Globus pallidus (tissue), 1 donor: ENCODE measurements at regions not wholly inside any gene's neighbourhood (a gene's known extent, or its start where the extent isn't known, plus 50 kb on each side); places are given as distances from the start of the nearest gene placed in this dataset.
"Not testable (repeated sequence)": the region's sequence is repeated elsewhere in the genome, so short reads cannot be mapped to it uniquely, and the experiment has no call there.

ENCODE experiments used
- DNase-seq: peaks from one replicate; pipeline ENCODE4 v3.0.0-alpha.2; 2015; ENCODE audit warnings: low spot score

DNA sequence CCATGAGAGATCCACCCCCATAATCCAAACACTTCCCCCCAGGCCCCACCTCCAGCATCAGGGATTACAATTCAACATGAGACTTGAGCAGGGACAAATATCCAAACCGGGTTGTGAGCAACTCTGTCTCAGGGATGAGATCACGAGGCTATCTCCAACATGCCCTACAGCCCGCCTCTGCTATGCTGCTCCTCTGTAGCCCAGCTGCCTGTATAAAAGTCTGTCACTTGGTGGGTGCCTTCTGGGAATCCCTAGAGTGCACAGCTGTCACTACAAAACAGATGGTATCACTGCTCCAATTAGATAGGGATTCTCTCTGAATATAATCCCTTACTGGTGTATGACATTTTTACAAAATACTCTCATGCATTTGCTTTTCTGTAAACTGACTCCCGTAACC is 114.9 kb upstream of the NANOS1 start:
- DNase-seq: no peak

DNA sequence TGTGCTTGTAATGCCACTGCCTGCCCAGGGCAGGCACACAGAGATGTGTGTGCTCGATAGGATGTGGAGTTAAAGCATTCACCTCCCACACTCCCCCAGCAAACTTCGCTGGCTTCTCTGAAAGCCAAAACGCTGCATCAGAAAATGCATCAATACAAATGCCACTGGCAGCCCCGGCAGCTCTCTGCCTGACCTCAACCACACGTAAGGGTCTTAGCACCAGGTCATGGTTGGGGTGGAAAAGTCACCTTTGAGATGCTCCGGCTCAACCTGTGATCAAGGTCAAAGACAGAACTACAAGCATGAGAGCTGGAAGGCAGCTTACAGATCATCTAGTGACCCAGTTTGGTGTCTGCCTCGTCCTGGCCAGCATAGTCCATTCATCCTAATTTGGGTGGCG is 114.4 kb upstream of the NANOS1 start:
- DNase-seq: no peak

DNA sequence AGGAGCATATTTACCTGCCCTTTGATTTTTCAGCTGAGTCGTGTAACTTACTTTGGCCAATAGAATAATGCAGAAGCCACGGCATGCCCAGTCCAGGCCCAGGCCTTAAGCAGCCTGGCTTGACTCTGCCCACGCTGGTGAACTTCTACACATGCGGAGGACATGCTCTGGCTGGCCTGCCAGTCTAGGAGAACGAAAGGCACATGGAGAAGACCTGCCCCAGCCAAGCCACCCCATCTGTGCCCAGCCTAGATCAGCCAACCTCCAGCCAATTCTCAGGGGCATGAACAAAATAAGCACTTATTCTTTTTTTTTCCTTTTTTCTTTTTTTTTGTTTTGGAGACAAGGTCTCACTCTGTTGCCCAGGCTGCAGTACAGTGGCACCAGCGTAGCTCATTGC is 112.7 kb upstream of the NANOS1 start:
- no peak for DNase-seq

DNA sequence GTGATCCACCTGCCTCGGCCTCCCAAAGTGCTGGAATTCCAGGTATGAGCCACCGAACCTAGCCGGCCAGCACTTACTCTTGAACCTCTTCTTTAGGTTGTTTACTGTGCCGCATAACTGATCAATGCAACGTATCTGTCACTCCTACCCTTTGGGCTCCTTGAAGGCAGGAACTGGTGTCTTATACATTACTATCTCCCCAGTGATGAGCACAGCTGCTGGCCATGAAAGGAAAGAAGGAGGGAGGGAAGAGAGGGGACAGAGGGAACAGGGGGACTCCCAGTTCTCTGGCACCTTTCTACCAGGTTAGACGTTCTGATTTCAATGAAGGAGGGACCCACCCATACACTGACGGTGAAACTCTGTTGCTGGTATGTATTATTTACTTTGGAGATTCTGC is 111.8 kb upstream of the NANOS1 start:
- no peak for DNase-seq

DNA sequence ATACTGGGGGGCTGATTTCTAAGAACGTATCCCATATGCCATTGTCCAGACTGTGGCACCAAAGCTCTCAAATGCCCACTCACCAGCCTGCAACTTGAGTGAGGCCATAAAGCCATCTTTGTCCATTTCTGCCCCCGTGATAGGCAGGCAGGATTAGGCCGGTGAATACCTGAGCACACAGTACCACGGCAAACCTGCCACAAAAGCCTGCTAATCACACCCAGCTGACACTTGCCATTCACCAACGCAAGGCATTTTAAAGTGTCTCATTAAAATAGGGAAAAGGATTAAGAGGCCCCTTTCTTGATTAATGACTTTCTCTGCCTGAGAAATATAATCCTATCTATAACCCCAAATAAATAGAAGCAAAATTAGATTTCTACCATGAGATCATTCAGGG is 111.4 kb upstream of the NANOS1 start:
- no peak for DNase-seq

DNA sequence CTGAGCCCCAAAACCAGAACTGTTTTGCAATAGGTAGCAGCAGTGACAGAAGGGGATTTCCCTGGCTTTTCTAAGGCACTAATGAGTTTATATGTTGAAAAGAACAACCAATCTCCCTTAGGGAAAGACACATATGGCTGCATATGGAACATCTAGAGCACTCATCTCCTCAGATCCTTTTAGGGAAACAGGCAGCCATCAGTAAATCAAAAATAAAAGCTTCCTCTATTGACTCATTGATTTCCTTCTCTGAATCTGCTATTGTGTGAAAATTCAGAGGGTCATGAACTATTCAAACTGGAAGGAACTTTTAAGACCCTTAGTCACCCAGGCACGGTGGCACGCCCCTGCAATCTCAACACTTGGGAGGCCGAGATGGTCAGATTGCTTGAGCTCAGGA is 110.9 kb upstream of the NANOS1 start:
- no peak for DNase-seq

DNA sequence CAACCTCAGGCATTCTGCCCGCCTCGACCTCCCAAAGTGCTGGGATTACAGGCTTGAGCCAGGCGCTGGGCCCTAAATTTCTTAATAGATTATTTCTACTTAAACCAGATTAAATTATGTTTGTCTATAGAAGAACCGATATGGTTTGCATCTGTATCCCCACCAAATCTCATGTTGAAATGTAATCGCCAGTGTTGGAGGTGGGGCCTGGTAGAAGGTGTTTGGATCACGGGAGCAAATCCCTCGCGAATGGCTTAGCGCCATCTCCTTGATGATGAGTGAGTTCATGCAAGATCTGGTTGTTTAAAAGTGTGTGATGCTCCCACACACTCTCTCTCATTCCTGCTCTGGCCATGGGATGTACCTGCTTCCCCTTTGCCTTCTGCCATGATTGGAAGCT is 109.3 kb upstream of the NANOS1 start:
- DNase-seq: no peak

DNA sequence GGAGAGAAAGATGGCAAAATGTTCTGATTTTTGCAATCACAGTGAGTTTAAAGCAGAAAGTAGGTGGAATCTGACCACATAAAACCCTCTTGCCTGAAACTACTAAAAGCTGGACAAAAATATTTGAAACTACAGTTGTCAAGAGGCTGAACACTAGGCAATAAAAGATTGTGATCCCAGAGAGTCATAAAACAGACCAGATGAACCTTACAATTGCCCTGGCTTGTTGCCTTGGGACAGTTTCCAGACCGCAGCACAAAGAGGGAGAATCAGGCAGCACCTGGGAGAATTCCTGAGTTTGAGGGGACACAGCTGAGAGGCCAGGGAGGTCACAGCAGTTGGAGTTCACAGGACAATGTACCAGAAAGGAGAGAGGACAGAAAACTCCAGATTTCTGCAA is 107.3 kb upstream of the NANOS1 start:
- DNase-seq: no peak

DNA sequence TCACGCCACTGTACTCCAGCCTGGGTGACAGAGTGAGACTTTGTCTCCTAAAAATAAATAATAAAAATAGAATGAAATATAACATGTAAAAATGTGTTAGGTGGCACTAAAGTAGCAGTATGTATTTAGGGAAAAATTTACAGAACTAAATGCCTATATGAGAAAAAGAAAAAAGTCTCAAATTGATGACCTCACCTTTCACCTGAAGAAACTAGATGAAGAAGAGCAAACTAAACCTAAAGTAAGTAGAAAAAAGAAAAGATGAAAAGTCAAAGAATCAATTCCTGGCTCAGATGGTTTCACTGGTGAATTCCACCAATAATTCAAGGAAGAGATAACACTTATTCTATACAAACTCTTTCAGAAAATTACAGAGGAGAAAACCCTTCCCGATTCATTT is 106.5 kb upstream of the NANOS1 start:
- DNase-seq: no peak

DNA sequence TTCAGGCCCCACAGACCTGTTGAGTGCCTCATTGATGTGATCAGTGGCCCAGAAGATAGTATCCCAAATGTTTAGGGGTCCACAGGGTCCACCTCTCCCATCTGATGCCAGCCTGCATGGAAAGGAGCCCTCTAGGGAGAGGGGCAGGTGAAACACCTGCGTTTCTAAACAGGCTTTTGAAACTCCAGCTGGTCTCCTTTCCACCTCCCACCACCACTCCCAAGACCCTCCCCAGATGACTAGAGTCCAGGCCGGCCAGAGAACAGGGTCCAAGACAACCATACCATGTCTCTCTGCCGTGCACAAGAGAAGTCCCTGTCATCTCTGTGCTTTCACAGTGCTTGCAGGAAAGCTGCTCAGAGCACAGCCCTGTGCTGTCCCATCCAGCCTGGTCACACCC is 105.0 kb upstream of the NANOS1 start:
- no peak for DNase-seq

DNA sequence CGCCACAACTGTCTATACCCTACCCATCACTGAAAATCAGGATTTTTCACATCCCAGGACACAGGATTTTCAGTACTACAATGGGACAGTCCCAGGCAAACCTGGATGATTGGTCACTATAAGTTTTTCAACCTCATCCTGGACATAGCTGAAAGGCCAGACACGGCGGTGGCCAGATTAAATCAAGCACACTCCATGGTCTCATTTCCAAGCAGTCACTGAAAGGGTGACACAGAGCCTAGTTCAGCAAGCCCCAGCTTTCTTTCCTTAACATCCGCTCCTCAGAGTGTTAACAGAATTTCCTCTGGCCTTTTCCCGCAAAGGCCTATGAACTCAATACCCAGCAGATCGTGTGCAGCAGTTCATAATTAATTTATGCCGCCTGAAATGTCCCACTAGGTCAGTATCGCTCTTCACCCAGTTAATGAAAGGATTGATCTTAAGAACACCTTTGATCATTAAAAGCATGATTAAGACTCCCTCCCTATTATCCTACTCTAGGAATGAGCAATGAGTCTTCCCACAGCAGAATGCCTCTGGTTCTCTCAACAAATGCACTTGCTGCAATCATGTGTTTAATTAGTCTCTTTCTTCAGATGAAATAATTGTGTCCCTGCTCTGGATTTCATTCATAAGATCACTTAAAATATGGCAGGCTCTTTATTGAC is 104.0 kb upstream of the NANOS1 start:
- DNase-seq: no peak

DNA sequence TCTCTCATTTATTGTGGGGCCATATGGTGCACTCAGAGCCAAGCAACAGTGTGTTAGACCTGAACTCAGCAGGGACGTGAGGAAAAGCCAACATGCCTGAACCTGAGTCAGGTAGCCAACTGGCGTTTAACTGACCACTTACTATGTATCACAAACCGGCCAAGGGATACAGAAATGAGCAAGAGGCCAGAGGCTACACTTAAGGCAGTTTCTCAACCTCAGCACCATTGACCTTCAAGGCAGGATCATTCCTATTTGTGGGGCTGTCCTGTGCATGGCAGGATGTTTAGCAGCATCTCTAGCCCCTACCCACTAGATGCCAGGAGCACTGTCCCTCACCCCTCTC is 103.5 kb upstream of the NANOS1 start:
- DNase-seq: no peak

DNA sequence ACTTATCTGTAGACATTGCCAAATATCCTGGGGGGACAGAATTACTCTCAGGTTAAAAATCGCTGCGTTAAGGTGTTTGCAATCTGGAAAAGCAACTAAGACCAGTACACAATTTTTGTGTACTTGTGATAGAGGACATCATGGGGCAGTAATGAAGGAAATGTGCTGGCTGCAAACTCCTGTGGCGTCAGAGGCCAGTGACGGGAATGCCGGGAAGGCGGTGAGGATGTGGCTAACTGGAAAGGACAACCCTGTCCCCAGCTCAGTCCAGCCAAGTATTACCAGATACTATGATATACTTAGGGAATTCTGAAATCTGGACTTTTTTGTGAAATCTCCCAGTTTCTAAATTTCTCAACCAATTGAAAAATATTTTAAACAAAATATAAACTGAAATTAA is 103.1 kb upstream of the NANOS1 start:
- no peak for DNase-seq

DNA sequence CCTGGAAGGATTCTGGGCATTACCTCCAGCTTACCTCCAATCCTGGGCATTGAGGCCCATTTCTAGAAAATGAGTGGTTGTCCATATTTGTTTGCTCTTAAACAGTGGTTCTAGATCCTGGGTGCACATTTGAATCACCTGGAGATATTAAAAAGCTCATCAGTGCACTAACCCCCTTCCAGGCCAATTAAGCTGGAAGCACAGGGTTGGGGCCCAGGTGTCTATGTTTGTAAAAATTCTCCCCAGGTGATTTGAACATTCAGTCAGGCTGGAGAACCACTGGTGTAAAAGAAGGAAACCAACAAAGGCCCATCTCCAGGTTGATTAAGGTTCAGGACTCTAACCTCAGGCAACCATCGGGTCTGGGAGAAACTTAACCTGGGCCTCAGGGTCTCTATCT is 102.6 kb upstream of the NANOS1 start:
- DNase-seq: no peak

DNA sequence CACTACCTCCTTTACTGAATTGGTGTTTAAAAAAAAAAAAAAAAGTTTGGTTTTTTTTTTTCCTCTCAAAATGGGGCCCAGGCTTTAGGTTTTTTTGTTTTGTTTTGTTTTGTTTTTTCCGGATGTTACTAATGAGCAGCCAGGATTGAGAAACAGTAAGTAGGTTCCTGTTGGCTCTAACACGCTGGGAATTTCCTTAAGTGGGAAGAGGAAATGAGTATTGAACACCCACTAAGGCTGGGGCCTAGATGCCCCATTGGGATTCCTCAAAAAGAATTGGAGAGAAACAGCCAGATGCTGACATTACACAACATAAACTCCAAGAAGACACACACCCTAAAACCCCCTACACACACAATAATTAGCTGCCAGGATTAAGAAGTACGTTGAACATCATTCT is 102.2 kb upstream of the NANOS1 start:
- no peak for DNase-seq

DNA sequence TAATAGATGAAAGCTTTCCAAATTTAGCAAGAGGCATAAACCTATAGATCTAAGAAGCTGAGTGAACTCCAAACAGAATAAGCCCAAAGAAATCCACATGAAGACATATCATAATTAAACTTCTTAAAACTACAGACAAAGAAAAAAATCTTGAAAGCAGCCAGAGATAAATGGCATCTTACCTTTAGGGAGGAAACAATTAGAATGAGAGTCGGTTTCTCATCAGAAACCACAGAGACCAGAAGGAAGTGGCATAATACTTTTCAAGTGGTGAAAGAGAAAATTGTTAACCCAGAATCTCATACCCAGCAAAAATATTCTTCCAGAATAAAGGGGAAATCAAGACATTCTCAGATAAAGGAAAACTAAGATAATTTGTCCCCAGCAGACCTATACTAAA is 98.9 kb upstream of the NANOS1 start:
- no peak for DNase-seq

DNA sequence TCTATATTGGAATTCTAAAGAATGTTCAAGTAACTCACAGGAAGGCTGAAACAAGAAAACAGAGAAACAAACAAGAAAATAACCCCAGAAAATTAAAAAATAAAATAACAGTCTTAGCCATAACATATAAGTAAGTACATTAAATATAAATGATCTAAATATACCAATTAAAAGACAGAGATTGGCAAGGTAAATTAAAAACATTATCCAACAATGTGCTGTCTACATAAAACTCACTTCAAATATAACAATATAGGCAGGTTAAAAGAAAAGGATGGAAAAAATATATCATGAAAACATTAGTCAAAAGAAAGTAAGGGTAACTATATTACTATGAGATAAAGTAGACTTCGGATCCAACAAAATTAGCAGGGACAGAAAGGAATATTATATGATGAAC is 98.1 kb upstream of the NANOS1 start:
- no peak for DNase-seq

DNA sequence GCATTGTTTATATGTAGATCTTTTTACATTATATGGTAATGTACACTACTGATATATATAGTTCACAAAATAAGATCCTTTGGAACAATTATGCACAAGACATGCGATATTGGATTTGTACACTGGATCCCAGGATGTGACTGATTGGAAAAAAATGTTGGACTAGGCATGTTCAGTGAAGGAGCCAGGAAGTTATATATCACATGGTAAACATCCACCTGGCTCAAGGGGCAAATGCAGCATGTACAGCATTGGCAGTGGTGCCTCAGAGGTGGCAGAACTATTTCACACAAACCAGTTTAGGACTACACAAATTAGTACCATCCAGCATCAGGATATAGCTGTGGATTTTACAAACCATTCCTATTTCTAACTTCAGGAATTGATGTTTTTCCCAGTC is 97.4 kb upstream of the NANOS1 start:
- DNase-seq: not testable (repeated sequence)

DNA sequence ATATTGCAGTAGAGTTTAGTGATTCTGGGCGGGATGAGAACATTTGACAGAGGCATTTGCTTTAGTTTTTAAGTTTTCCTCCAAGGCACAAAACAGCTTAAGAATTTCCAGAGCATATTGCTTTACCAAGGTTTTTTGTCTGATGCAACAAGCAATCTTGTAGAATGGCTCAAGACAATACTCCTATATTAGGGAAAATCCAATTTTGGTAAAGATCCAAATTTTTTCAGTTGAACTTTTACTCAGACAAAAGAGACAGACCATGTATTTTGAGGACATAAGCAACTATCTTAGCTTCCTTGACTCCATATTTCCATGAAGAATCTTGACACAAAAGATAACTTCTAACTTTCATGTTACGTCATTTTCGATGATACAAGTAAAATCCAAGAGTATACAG is 92.3 kb upstream of the NANOS1 start:
- no peak for DNase-seq

DNA sequence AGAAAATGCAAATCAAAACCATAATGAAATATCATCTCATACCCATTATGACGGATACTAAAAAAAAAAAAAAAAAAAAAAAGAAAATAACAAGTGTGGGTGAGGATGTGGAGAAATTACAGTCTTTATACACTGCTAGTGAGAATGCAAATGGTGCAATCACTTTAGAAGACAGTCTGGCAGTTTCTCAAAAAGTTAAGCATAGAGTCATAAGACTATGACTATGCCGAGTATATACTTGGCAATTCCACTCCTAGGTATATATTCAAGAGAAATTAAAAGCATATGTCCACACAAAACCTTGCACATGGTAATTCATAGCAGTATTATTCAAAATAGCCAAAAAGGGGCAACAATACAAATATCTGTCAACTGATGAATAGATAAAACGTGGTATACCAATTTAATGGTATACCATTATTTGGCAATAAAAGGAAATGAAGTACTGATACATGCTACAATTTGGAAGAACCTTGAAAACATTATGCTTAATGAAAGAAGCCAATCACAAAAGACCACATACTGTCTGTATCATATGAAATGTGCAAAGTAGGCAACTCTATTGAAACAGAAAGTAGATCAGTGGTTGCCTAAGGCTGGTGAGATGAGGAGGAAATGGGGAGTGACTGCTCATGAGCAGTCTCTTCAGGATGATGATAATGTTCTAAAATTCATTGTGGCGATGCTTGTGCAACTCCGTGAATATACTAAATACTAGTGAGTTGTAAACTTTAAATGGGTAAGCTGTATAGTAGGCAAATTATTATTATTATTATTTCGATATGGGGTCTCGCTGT is 90.1 kb upstream of the NANOS1 start:
- no peak for DNase-seq

DNA sequence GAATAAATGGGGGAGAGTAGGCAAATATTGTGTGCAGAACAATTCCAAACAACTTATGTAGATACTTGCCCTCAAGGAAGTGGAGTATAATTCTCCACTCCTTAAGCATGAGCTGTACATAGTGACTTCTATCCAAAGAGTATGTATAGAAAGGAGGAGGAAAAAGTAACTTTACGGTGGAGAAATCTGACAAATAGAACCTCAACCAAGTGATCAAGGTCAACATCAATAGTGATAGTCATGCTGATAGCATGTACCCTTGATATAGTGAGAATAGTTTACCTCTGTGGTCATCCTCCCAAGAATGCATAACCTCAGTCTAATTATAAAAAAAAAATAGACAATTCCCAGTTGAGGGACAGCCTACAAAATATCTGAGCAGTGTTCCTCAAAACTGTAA is 89.1 kb upstream of the NANOS1 start:
- no peak for DNase-seq

DNA sequence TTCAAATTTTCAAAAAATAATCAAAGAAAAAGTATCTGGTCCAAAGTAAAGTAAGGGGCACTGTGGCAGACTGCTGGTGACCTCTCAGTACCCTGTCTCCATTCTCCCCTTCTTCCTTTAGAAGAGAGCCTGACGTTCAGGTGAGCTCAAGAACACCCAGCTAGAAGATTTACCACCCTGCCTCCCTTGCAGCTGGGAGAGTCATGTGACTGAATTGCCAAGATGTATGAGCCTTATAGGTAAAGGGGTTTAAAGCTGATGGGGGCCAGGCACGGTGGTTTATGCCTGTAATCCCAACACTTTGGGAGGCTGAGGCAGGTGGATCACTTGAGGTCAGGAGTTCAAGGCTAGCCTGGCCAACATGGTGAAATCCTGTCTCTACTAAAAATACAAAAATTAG is 86.3 kb upstream of the NANOS1 start:
- no peak for DNase-seq

DNA sequence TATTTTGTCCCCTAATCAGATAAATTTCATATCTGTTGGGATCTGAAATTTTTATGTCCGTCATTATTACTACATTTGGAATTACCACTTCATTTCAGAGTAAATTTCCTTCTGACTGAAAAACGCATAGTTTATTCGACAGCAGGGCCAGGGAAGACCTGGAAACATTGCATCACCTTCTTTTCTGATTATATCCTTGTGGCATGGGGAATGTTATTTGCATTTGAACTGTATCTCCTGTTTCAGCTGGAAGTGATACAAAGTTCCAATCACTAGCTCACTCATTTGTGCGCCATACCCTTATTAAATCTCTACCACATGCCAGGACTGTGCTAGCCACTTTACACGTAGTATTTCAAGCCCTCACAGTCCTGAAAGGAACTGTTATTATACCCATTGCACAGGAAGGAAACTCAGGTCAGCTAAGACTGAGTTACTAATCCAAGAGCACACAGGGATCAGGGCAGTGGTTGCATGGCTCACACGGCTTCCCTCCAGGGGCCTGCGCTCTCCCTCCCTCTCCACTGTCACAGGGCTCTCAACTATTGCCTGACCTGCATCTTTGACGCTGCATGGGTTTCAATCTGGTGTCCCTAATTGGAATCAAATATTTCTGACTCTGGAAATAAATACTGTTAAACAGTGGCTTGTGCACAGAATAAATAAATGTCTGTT is 84.4 kb upstream of the NANOS1 start:
- DNase-seq: no peak

DNA sequence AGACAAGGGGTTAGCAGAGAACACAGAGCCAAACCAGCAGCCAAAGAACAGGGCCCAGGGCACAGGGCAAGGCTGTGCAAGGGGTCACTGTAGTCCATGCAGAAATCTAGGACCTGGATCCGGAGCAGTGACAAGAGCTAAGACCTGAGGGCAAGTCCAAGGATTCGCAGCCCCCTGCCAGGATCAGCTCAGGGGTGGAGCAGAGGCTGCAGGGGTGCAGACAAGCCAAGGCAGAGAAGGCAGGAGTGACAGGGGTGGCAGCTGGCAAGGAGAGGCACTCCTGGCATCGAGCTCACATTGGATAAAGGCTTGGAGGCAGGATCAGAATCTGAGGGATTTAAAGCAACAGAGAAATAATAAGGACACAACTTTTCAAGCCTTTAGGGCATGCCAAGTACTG is 80.7 kb upstream of the NANOS1 start:
- no peak for DNase-seq
